OCI-LY7 (cell line): ENCODE measurements at regions not wholly inside any gene's neighbourhood (a gene's known extent, or its start where the extent isn't known, plus 50 kb on each side); places are given as distances from the start of the nearest gene placed in this dataset.

Experiments used
- EZH2phosphoT487 ChIP-seq: fragments of 200-600 bp; sonication (generic); IDR thresholded peaks from 2 replicates; pipeline ENCODE4 v1.6.1; 2018; ENCODE audit warnings: low read depth, borderline replicate concordance, mild to moderate bottlenecking, mixed run types, antibody characterized with exemption, low read length, moderate library complexity, mixed read lengths
- TF ChIP-seq, protein P1 (sequence below): fragments of 200-600 bp; sonication (generic); conservative IDR thresholded peaks from 2 replicates; pipeline ENCODE4 v1.5.1; 2014; ENCODE audit warnings: mild to moderate bottlenecking, antibody characterized with exemption, low read length, moderate library complexity, mixed read lengths

DNA sequence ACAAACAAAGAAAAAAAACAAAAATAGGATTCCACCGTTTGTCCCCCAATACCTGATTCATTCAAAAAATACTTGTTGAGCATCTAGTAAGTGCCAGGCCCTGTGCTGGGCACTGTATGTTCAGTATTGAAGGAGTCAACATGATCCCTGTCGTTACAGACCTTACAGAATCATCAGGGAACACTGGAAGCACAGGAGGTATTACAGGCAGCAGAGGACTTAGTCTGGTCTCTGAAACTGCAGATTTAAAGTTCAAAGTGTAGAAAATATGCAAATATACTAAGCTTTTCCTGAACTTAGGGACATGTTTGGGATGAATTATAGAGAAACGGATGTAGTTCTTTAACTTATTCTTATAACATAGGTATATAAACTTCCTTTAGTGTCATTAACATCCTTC lies 160.7 kb upstream of the RFC3 start:
- TF ChIP-seq, protein P1, sequence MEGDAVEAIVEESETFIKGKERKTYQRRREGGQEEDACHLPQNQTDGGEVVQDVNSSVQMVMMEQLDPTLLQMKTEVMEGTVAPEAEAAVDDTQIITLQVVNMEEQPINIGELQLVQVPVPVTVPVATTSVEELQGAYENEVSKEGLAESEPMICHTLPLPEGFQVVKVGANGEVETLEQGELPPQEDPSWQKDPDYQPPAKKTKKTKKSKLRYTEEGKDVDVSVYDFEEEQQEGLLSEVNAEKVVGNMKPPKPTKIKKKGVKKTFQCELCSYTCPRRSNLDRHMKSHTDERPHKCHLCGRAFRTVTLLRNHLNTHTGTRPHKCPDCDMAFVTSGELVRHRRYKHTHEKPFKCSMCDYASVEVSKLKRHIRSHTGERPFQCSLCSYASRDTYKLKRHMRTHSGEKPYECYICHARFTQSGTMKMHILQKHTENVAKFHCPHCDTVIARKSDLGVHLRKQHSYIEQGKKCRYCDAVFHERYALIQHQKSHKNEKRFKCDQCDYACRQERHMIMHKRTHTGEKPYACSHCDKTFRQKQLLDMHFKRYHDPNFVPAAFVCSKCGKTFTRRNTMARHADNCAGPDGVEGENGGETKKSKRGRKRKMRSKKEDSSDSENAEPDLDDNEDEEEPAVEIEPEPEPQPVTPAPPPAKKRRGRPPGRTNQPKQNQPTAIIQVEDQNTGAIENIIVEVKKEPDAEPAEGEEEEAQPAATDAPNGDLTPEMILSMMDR, result no peak
- TF ChIP-seq EZH2phosphoT487, result no peak
